ENCODE measurements at regions not wholly inside any gene's neighbourhood (a gene's known extent, or its start where the extent isn't known, plus 50 kb on each side); places are given as distances from the start of the nearest gene placed in this dataset.
"Not testable (repeated sequence)": the region's sequence is repeated elsewhere in the genome, so short reads cannot be mapped to it uniquely, and the experiment has no call there.

DNA sequence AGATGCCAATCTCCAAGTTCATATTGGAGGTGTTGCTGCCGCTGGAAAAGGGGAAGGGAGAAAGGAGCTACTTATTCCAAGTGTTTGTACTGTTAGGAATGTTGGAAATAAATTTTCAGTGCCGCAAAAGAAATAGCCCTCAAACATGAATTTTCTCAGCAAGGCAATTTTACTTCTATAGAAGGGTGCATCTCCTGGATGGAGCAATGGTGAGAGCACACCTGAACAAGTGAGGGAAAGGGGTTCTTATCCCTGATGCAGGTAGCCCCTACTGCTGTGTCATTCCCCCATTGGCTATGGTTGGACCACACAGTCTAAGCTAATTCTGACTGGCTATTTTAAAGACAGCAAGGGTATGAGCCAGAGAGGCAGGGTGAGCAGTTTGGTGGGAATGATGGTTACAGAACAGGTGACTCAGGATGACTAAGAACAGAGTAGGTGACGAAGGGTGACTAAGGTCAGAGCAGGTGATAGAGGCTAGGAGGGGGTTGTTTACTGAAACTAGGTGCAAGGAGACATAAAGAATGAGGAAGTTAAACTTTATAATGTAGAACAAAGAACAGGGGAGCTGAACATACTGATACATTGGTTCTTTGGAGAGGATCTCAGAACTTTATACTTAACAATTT lies 503.5 kb downstream of the EDEM1 start:
- DNase-seq (ENCODE audit: low read depth, low spot score): no peak

DNA sequence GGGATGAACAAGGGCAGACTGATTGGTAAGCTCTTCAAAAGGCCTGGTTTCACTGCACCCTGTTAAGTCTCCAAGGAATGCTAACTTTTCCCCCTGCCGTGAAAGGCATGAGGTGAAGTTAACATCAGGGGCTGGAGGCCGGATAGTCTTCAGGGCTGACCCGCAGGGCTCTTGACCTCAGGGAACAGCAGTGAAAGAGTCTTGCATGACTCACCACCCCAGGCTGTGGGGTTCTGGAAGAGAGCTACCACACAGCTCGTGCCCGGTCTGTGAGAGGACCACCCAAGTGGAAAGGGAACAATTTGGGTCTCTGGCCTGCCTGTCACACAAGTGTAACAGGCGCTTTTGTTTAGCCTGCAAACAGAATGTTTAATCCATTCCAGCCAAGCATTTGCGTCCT lies 504.9 kb downstream of the EDEM1 start:
- no peak for DNase-seq (ENCODE audit: low read depth, low spot score)

DNA sequence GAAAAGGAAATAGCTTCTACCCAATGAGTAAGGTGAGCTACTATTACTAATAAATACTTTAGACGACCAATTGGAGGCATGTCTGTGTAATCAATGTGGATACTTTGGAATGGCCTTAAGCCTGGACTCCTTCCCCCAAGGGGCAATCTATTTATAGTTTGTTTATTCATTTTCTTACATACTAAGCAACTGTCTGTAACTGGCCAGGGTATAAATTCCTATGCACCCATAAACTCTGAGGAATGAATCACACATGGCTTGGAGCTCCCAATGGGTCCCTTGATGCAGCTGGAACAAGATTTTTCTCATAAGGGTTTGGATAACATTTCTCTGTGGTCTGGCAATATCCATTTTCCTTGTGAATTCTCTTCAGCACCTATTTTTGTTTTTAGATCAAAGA lies 506.8 kb downstream of the EDEM1 start:
- DNase-seq (ENCODE audit: low read depth, low spot score): no peak

DNA sequence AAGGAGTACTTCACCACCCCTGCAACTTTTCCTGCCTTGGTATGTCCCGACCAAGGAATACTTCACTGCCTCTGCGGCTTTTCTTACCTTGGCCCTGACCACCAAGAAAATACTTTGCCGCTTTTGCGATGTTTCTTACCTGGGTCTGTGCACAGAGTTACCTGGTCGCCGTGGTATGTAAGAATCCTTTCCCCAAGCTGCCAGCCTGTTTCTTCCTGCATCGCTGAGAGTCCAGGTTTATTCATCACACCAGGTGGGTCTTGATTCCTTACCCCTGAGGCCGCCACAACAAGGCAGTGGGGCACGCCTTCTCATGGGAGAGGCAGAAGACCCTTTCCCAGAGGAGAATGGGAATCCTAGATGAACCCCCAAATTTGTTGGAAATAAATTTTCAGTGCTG lies 511.3 kb downstream of the EDEM1 start:
- no peak for DNase-seq (ENCODE audit: low read depth, low spot score)

DNA sequence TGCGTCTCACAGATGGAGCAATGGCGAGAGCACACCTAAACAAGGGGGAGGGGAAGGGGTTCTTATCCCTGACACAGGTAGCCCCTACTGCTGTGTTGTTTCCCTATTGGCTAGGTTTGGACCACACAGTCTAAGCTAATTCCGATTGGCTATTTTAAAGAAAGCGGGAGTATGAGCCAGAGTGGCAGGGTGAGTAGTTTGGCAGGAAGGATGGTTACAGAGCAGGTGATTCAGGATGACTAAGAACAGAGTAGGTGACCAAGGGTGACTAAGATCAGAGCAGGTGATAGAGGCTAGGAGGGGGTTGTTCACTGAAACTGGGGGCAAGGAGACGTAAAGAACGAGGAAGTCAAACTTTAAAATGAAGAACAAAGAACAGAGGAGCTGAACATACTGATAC lies 511.8 kb downstream of the EDEM1 start:
- no peak for DNase-seq (ENCODE audit: low read depth, low spot score)

DNA sequence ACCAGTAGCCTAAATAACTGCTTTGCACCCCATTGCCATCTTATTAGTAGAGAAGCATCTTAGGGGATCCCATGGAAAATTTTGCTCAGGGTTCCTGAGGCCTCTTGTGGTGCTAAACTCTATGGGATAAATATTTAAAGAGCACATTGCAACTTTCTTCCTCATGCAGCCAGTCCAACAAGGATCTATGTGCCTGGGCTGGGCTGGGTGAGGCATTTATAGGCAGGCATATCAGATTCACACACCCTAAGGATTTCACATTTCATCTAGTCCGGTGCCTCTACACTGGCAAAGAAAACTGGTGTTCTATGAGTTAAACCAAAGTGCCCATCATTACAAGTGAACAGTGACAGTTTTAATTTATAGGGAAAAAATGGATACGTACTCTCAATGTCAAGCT lies 512.3 kb downstream of the EDEM1 start:
- no peak for DNase-seq (ENCODE audit: low read depth, low spot score)

DNA sequence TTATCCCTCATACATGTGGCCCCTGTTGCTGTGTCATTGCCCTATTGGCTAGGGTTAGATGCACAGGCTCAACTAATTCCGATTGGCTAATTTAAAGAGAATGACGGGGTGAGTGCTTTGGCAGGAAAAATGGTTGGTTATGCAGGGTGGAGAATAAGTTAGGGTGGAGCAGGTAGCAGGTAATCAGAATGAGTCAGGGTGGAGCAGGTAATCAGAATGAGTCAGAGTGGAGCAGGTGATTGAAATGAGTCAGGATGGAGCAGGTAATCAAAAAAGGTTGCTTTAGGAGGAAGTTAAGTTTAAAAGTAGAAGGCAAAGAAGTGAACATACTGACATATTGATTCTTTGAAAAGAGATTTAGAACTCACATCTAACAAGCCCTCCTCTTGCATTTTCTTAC lies 513.5 kb downstream of the EDEM1 start:
- not testable (repeated sequence) for DNase-seq (ENCODE audit: low read depth, low spot score)

DNA sequence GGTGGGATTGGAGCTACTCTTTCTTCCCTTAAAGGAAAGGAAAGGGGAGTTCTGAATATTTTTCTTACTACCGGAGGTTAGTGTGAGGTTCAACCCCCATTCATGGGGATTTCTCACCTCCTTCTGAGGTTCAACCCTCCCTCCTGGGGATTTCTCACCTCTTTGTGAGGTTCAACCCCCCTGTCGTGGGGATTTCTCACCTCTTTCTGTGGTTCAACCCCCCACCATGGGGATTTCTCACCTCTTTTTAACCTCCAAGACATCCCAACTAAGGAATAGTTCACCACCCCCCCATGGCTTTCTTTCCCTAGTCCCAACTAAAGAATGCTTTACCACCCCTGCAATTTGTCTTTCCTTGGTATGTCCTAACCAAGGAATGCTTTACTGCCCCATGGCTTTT lies 520.3 kb downstream of the EDEM1 start:
- no peak for DNase-seq (ENCODE audit: low read depth, low spot score)

DNA sequence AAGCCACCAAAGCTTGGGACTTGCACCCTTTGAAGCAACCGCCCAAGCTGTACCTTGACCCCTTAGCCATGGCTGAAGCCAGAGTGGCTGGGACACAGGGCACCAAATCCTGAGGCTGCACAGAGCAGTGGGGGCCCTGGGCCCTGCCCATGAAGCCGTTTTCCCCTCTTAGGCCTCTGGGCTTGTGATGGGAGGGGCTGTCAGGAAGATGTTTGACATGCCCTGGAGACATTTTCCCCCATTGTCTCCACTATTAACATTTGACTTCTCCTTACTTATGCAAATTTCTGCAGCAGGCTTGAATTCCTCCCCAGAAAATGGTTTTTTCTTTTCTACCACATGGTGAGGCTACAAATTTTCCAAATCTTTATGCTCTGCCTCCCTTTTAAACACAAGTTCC lies 522.2 kb downstream of the EDEM1 start:
- peak; percentile 20 for DNase-seq (ENCODE audit: low read depth, low spot score)

DNA sequence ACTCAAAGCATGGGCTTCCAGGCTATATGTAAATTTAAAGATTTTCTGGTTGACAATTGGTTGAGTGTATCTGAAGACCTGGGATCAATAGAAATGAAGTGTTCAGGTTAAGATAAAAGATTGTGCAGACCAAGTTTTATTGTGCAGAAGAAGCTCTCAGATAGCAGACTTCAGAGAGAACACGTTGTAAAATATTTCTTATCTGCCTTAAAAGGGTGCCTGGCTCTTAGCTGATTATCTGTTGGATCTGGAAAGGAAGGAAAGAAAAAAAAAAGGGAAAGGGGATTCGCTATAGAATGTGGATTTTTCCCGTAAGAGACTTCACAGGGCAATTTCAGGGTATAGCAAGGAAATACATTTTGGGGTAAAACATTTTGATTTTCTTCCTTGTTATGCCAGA lies 523.2 kb downstream of the EDEM1 start:
- no peak for DNase-seq (ENCODE audit: low read depth, low spot score)

DNA sequence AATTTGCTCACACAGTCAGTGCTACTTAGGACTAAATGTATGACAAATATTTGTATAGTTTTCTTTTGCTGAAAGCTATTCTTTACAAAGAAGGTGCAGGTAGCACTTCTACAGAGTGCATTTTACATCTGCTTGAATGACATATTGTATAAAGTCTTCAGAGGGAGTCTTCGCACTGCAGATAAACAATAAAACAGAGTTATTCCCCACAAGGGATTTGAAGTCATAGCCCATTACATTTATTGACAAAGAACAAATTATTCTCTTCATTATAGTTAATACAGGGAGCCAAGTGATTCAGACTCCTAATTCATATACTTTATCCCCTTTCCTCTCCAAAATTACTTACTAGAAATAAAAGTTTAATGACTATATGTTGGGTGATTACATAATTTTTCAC lies 529.7 kb downstream of the EDEM1 start:
- no peak for DNase-seq (ENCODE audit: low read depth, low spot score)

DNA sequence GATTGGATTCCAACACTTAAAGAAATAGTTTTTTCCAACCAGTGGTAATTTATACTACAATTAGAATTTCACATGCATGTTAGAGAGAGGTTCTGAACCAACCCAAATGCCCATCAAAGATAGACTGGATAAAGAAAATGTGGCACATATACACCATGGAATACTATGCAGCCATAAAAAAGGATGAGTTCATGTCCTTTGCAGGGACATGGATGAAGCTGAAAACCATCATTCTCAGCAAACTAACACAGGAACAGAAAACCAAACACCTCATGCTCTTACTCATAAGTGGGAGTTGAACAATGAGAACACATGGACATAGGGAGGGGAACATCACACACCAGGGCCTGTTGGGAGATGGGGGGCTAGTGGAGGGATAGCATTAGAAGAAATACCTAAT lies 532.2 kb downstream of the EDEM1 start:
- not testable (repeated sequence) for DNase-seq (ENCODE audit: low read depth, low spot score)

DNA sequence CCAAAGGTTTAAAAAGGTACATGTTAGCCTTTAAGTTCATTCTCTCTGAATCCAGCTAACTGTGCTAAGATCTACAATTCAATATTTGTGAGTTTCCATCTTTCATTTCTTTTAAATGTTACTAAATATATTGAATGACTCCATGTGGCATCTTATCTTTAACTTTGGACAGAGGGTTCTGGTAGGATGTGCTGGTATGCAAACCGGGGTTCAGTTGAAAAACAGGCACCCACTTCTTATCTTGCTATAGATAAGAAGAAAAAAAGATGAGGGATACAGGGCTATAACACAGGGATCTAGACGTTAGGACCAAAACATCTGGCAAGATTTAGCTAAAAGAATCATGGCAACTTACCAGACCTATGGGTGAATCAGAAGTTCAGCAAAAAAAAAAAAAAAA lies 538.3 kb downstream of the EDEM1 start:
- DNase-seq (ENCODE audit: low read depth, low spot score): no peak

DNA sequence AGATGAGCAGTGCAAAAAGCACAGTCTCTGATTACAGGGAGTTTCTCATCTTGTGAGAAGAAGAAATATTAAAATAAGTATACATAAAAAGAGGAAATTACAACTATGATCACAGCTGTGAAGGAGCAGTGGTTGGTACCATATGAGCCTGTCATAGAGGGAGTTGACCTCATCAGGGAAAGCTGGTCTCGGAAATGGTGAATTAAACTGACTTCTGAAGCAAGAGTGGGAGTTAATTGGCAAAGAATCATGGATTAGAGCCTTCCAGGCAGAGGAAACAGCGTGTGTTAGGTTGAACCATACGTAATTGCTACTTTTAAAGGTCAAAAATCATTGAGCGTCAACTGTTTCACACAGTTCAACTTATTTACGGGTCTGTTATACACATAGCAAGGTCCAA lies 539.1 kb downstream of the EDEM1 start:
- DNase-seq (ENCODE audit: low read depth, low spot score): no peak

DNA sequence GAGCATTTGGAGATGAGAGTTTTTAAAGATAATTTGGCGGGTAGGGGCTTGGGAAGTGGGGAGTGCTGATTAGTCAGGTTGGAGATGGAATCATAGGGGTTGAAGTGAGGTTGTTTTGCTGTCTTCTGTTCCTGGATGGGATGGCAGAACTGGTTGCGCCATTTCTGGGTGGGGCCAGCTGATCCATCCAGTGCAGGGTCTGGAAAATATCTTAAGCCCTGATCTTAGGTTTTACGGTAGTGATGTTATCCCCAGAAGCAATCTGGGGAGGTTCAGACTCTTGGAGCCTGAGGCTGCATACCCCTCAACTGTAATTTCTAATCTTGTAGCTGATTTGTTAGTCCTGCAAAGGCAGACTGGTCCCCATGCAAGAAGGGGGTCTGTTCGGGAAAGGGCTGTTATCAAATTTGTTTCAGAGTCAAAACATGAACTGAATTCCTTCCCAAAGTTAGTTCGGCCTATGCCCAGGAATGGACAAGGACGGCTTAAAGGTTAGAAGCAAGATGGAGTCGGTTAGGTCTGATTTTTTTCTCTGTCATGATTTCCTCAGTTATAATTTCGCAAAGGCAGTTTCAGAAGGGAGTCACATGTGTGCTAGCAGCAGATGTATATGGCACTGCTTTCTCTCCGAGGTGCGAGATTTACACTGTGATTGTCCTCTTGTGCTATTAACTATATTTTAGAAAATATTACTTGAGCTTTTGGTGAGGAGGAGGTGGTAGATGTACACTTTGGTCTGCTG lies 540.4 kb downstream of the EDEM1 start:
- DNase-seq (ENCODE audit: low read depth, low spot score): no peak

DNA sequence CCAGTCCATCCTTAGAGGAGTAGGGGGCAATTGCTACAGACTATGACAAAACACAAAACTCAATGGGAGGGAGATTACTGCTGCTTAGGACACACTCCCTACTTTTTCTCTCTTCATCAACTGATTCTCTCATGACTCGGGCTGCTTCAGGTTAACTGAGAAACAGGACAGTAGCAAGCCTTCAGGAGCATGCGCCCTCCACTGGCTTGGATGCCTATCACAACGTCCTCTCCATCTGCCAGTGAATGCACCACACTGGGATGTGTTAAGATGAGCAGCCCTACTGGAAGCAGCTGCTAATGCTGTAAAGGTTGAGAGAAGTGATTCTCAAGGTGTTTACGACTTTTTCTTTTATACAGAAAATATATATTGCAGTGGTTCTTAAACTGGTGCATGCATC lies 542.3 kb downstream of the EDEM1 start:
- DNase-seq (ENCODE audit: low read depth, low spot score): no peak

DNA sequence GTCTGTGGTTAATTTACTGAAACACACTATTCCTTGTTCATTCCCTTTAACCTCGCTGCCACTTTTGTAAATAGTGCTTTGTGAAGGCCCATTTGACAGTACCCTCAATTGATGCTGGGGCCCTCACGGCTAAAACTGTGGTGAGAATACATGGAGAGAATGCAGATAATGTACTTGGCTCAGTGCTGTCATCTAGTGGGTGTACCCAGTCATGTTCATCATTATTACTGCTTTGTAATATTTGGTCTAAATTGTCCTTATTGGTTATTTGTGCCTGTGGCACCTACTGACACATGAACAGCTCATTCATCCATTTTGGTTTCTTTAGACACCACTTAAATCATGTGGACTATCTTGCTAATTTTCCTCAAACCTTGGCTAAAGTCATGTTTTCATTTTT lies 543.6 kb downstream of the EDEM1 start:
- no peak for DNase-seq (ENCODE audit: low read depth, low spot score)

DNA sequence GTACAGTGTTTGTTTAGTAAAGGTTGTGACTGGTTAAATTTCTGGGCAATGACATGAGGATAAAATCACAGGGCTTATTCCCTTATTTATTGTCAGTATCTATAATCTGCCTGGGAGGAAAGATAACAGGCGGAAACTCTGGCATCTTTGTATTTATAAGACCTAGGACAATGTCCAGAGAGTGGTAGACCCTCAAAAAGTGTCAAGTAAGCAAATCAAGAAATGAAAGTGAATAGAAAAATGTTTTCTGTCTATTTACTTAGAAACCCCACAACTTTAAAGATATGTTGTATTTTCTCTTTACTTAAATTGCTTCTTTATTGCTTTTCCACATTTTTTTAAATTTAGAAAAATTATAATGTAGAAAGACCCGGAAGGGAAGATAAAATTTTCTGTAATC lies 544.6 kb downstream of the EDEM1 start:
- DNase-seq (ENCODE audit: low read depth, low spot score): no peak

DNA sequence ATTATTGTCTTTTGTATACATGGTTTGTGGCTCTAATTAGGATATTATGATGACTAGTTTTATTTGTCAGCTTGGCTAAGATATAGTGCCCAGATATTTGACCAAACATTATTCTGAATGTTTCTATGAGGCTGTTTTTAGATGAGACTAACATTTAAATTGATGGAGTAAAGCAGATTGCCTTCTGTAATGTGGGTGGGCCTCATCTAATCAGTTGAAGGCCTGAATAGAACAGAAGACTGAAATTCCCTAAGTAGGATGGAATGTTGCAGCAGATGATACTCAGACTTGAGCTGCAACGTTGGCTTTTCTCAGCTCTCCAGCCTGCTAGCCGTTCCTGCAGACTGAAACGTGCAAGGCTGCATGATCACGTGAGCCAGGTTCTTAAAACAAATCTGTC lies 546.5 kb downstream of the EDEM1 start:
- DNase-seq (ENCODE audit: low read depth, low spot score): no peak

DNA sequence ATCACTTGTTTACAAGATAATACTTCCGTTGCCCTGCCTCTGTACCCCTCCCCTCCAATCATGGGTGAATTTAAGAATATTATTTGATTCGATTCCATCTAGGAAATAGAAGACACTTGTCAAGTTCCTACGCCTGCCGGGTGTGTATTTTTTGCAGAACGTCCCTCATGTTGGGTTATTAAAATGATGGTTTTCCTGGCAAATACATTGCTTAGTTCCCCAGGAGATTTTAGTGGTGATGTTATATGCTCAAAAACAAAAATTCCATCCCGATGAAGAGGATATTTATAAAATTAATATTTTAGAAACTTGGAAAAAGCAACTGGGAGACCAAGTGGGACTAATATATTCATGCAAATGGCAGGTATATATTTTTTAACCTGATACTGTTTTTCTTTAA lies 548.4 kb downstream of the EDEM1 start:
- DNase-seq (ENCODE audit: low read depth, low spot score): no peak

DNA sequence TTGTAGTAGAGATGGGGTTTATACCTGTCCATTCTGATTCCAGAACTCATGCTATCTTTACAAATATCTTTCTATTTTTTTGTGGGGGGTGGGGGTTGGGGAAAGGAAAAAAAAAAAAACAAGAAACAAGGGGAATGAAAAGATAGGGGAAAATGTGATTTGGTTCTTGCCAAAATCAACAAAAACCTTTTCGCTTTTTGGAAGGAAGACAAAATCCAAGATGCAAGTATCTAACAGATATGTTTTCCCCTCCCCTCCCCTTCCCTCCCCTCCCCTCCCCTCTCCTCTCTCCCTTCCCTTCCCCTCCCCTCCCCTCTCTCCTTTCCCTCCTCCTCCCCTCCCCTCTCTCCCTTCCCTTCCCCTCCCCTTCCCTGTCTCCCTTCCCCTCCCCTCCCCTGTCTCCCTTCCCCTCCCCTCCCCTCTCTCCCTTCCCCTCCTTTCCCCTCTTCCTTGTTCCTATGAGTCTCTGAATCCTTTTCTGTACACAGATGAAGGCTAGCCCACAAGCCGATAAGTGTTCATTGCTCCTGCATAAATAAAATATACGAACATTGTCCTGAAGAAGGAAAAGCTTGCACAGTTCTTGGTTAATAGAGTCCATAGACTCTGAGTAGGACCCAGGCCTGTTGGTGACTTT lies 551.9 kb downstream of the EDEM1 start:
- DNase-seq (ENCODE audit: low read depth, low spot score): no peak

DNA sequence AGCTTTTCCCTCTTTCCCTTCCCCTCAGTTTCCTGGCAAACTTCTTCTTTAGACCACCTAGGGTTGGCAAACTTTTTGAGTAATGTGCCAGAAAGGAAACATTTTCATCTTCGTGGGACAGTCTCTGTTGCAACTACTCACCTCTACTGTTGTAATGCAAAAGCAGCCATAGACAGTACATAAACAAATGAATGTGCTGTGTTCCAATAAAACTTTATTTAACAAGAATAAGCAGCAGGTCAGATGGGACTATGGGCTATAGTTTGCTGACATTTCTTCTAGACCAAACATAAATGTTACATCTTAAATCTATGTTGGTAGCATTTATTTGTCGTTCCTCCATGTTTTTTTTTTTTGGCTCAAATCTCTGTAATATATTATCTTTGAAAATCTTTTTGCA lies 552.4 kb downstream of the EDEM1 start:
- DNase-seq (ENCODE audit: low read depth, low spot score): no peak

DNA sequence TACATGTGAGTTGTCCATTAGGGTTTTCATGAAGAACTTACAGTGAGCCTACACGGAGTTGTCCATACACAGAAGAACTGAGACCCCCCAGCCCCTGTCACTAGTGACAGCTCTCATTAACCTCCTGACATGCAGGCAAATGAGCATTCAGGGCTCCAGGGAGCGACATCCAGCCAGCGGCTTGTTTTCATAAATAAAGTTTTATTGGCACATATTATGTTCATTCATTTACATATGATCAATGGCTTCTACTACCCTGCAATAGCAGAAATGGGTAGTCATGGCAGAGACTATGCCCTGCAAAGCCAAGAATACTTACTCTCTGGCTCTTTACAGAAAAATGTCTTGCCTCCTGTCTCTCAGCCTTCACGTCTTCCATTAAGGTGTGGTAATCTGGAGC lies 553.5 kb downstream of the EDEM1 start:
- no peak for DNase-seq (ENCODE audit: low read depth, low spot score)

Data from iPS DF 19.7 (cell line).